GM12878 (cell line): ENCODE measurements at regions not wholly inside any gene's neighbourhood (a gene's known extent, or its start where the extent isn't known, plus 50 kb on each side); places are given as distances from the start of the nearest gene placed in this dataset.

Experiments used
- ATAC-seq: fragments of 200-7000 bp; cut with Tn5 transposase; 3 replicates; pipeline ENCODE4 v1.9.1; 2020; ENCODE audit warnings: mild to moderate bottlenecking, moderate library complexity
- BruUV-seq: library from RNA; stranded (reverse); fragments of 400-500 nt; replicated peaks from 2 replicates; lab custom pipeline; 2021; lab: Mats Ljungman, UMichigan
- CTCF ChIA-PET: fragments of 300-600 bp; sonication (Branson Sonifier 250); formaldehyde crosslinking; extraction: SDS; loops from one replicate; lab custom pipeline; 2021; ENCODE audit warnings: inconsistent platforms; lab: Yijun Ruan, JAX
- POLR2A ChIA-PET: fragments of 350-600 bp; formaldehyde crosslinking; extraction: SDS; loops from one replicate; lab custom pipeline; 2021; ENCODE audit warnings: inconsistent platforms; lab: Charles Lee
- RAD21 ChIA-PET: fragments of 300-600 bp; sonication (Branson Sonifier 250); formaldehyde crosslinking; loops from one replicate; lab custom pipeline; 2023; ENCODE audit warnings: antibody characterized with exemption; ENCODE audit not compliant: unreplicated experiment; lab: Charles Lee
- SMC1A ChIA-PET: fragments of 300-600 bp; sonication (Branson Sonifier 250); formaldehyde crosslinking; loops from one replicate; lab custom pipeline; 2023; ENCODE audit not compliant: unreplicated experiment, uncharacterized antibody; lab: Charles Lee
- DNase-seq: peaks from one replicate; pipeline ENCODE4 v3.0.0-alpha.2; 2011; ENCODE audit warnings: low read depth, low spot score
- FAIRE-seq: peaks from 3 replicates; lab custom pipeline; 2011; peaks lifted over from hg19 to GRCh38; lab: Jason Lieb, UNC
- H2AFZ ChIP-seq: 2 replicates; pipeline ENCODE4 v1.6.0; 2011; ENCODE audit warnings: low read depth, low read length, control low read depth; ENCODE audit not compliant: control insufficient read depth
- H3K27ac ChIP-seq: 2 replicates; pipeline ENCODE4 v1.5.1; 2011; ENCODE audit warnings: control low read depth; ENCODE audit not compliant: control insufficient read depth, insufficient read depth
- H3K27me3 ChIP-seq, 2 experiments: replicated peaks in 1 of 2; 2 replicates each; pipeline versions ENCODE4 v1.6.0 to v1.6.1; 2011; ENCODE audit warnings: low read length in 1 of 2; ENCODE audit not compliant: control insufficient read depth in 2 of 2, insufficient read depth in 2 of 2
- H3K36me3 ChIP-seq, 2 experiments: 2 replicates each; pipeline ENCODE4 v1.5.1; 2011; ENCODE audit warnings: low read length in 1 of 2; ENCODE audit not compliant: control insufficient read depth in 2 of 2, insufficient read depth in 2 of 2
- H3K4me1 ChIP-seq: 2 replicates; pipeline ENCODE4 v1.6.1; 2011; ENCODE audit warnings: mild to moderate bottlenecking, low read length, moderate library complexity, mixed read lengths; ENCODE audit not compliant: control insufficient read depth, insufficient read depth
- H3K4me2 ChIP-seq: 2 replicates; pipeline ENCODE4 v1.6.0; 2011; ENCODE audit warnings: control low read depth; ENCODE audit not compliant: control insufficient read depth, insufficient read depth
- H3K4me3 ChIP-seq: fragments of 200-600 bp; sonication (generic); 2 replicates; pipeline ENCODE4 v1.5.1; 2016
- H3K79me2 ChIP-seq: 2 replicates; pipeline ENCODE4 v1.6.0; 2011; ENCODE audit warnings: low read length; ENCODE audit not compliant: control insufficient read depth, insufficient read depth
- H3K9ac ChIP-seq: 2 replicates; pipeline ENCODE4 v1.8.0; 2011; ENCODE audit warnings: low read length, control low read depth, mixed read lengths; ENCODE audit not compliant: control insufficient read depth, insufficient read depth
- H3K9me3 ChIP-seq: replicated peaks from 3 replicates; pipeline ENCODE4 v1.5.1; 2011; ENCODE audit warnings: mild to moderate bottlenecking, low read length; ENCODE audit not compliant: control insufficient read depth, insufficient read depth
- H4K20me1 ChIP-seq: 2 replicates; pipeline ENCODE4 v1.6.0; 2011; ENCODE audit not compliant: control insufficient read depth, insufficient read depth
- CBX3 ChIP-seq: fragments of 200-600 bp; sonication (generic); IDR thresholded peaks from 2 replicates; pipeline ENCODE4 v1.6.1; 2016; ENCODE audit warnings: low read depth, borderline replicate concordance
- HDGF ChIP-seq: fragments of 450-650 bp; IDR thresholded peaks from 2 replicates; pipeline ENCODE4 v1.6.1; 2016; ENCODE audit warnings: antibody characterized with exemption
- MXI1 ChIP-seq: fragments of 150-350 bp; IDR thresholded peaks from 2 replicates; pipeline ENCODE4 v1.6.1; 2011; ENCODE audit warnings: low read depth, mild to moderate bottlenecking, inconsistent platforms, low read length, improper control_type of control experiment
- NR2C2 ChIP-seq: IDR thresholded peaks from 2 replicates; pipeline ENCODE4 v1.6.1; 2011; ENCODE audit warnings: borderline replicate concordance, low read depth; ENCODE audit not compliant: control insufficient read depth, insufficient read length
- RAD21 ChIP-seq: IDR thresholded peaks from 2 replicates; pipeline ENCODE4 v1.6.1; 2011; ENCODE audit warnings: mild to moderate bottlenecking, low read depth, low read length, moderate library complexity; ENCODE audit not compliant: insufficient read depth
- STAT3 ChIP-seq: IDR thresholded peaks from 2 replicates; pipeline ENCODE4 v1.6.1; 2011; ENCODE audit warnings: low read depth, low read length, improper control_type of control experiment
- TAF1 ChIP-seq: IDR thresholded peaks from 2 replicates; pipeline ENCODE4 v1.6.1; 2011; ENCODE audit warnings: mild to moderate bottlenecking, low read depth, low read length, borderline replicate concordance
- TCF12 ChIP-seq: IDR thresholded peaks from 2 replicates; pipeline ENCODE4 v1.6.1; 2011; ENCODE audit warnings: low read depth, mild to moderate bottlenecking, low read length
- TCF3 ChIP-seq: IDR thresholded peaks from 2 replicates; pipeline ENCODE4 v1.6.1; 2012; ENCODE audit warnings: low read depth, mild to moderate bottlenecking, low read length, borderline replicate concordance; ENCODE audit not compliant: insufficient read depth
- ZNF384 ChIP-seq: IDR thresholded peaks from 2 replicates; pipeline ENCODE4 v1.6.1; 2012; ENCODE audit warnings: low read depth, mild to moderate bottlenecking, low read length, improper control_type of control experiment, borderline replicate concordance
- ZSCAN29 ChIP-seq: fragments of 450-650 bp; IDR thresholded peaks from 2 replicates; pipeline ENCODE4 v1.6.1; 2017; ENCODE audit warnings: mild to moderate bottlenecking, moderate library complexity
- in situ Hi-C: fragments of 300-500 bp; cut with MboI; formaldehyde crosslinking; loops from 9 replicates; pipeline ENCODE4 v1.14.3; 2018; ENCODE audit warnings: mixed read lengths
- intact Hi-C: fragments of 100-400 bp; cut with micrococcal nuclease; formaldehyde crosslinking; loops from one replicate; pipeline ENCODE4 v1.14.2; 2022; ENCODE audit not compliant: unreplicated experiment
- TF ChIP-seq, protein P1 (sequence below): IDR thresholded peaks from 2 replicates; pipeline ENCODE4 v1.6.1; 2012; ENCODE audit warnings: low read depth, low read length, improper control_type of control experiment
- TF ChIP-seq, protein P2 (sequence below): IDR thresholded peaks from 2 replicates; pipeline ENCODE4 v1.6.1; 2011; ENCODE audit warnings: mild to moderate bottlenecking, low read depth, low read length, moderate library complexity; ENCODE audit not compliant: insufficient replicate concordance
- TF ChIP-seq, protein P3 (sequence below): IDR thresholded peaks from 2 replicates; pipeline ENCODE4 v1.6.1; 2012; ENCODE audit warnings: improper control_type of control experiment, low read depth, low read length; ENCODE audit not compliant: insufficient replicate concordance
- TF ChIP-seq, protein P4 (sequence below): fragments of 450-650 bp; IDR thresholded peaks from 2 replicates; pipeline ENCODE4 v1.6.1; 2017; ENCODE audit warnings: borderline replicate concordance

DNA sequence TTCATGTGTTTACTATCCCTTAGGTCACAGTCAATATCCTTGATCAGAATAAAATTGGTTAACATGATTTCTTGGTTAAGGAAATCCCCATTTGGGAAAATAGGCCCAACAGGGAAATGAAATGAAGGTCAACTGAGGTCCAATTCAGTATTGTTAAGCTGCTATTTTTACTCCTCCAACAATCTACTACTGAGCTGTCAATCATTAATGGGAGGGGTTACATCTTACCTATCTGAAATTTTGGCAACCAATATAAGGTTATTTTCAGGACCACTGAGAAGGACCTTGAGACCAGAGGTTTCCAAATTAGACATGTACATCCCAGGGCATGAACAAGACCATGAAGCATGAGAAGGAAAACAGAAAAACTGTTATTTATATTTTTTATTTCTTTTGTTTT lies 64.2 kb upstream of the ALG13 start:
- ChIA-PET POLR2A (no interaction called here), RAD21 (no interaction called here), SMC1A (no interaction called here), CTCF (interaction anchor here (1.2 kb wide), 1 partner anchor 12 kb away, joined by 3 read pairs; no protein-coding TSS in a partner anchor)
- FAIRE-seq (no peak), DNase-seq (no peak), ATAC-seq (no peak)
- H3K27me3 ChIP-seq = no peaks in the 10 kb centered on the region
- no peak overlapping the region for H3K4me3 ChIP-seq
- no peaks in the 10 kb centered on the region for H3K9me3 ChIP-seq
- H3K4me1 ChIP-seq = no peaks in the 10 kb centered on the region
- no peaks in the 10 kb centered on the region for H3K79me2 ChIP-seq
- no peak overlapping the region for H3K9ac ChIP-seq
- H3K4me2 ChIP-seq = no peak overlapping the region
- intact Hi-C loops = no loop called here
- BruUV-seq = no TSS peak
- H2AFZ ChIP-seq = no peak overlapping the region
- H3K36me3 ChIP-seq = no peaks in the 10 kb centered on the region
- in situ Hi-C loops = no loop called here
- H3K27ac ChIP-seq = no peak overlapping the region
- no peaks in the 10 kb centered on the region for H4K20me1 ChIP-seq
- TF ChIP-seq, protein P1, sequence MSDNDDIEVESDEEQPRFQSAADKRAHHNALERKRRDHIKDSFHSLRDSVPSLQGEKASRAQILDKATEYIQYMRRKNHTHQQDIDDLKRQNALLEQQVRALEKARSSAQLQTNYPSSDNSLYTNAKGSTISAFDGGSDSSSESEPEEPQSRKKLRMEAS = no peak
- TF ChIP-seq TCF3 (no peak), HDGF (no peak), STAT3 (no peak), TAF1 (no peak), TCF12 (no peak), ZSCAN29 (no peak), NR2C2 (no peak), CBX3 (no peak), MXI1 (no peak), ZNF384 (no peak), RAD21 (no peak)
- TF ChIP-seq, protein P2, sequence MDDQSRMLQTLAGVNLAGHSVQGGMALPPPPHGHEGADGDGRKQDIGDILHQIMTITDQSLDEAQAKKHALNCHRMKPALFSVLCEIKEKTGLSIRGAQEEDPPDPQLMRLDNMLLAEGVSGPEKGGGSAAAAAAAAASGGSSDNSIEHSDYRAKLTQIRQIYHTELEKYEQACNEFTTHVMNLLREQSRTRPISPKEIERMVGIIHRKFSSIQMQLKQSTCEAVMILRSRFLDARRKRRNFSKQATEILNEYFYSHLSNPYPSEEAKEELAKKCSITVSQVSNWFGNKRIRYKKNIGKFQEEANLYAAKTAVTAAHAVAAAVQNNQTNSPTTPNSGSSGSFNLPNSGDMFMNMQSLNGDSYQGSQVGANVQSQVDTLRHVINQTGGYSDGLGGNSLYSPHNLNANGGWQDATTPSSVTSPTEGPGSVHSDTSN = no peak
- TF ChIP-seq, protein P3, sequence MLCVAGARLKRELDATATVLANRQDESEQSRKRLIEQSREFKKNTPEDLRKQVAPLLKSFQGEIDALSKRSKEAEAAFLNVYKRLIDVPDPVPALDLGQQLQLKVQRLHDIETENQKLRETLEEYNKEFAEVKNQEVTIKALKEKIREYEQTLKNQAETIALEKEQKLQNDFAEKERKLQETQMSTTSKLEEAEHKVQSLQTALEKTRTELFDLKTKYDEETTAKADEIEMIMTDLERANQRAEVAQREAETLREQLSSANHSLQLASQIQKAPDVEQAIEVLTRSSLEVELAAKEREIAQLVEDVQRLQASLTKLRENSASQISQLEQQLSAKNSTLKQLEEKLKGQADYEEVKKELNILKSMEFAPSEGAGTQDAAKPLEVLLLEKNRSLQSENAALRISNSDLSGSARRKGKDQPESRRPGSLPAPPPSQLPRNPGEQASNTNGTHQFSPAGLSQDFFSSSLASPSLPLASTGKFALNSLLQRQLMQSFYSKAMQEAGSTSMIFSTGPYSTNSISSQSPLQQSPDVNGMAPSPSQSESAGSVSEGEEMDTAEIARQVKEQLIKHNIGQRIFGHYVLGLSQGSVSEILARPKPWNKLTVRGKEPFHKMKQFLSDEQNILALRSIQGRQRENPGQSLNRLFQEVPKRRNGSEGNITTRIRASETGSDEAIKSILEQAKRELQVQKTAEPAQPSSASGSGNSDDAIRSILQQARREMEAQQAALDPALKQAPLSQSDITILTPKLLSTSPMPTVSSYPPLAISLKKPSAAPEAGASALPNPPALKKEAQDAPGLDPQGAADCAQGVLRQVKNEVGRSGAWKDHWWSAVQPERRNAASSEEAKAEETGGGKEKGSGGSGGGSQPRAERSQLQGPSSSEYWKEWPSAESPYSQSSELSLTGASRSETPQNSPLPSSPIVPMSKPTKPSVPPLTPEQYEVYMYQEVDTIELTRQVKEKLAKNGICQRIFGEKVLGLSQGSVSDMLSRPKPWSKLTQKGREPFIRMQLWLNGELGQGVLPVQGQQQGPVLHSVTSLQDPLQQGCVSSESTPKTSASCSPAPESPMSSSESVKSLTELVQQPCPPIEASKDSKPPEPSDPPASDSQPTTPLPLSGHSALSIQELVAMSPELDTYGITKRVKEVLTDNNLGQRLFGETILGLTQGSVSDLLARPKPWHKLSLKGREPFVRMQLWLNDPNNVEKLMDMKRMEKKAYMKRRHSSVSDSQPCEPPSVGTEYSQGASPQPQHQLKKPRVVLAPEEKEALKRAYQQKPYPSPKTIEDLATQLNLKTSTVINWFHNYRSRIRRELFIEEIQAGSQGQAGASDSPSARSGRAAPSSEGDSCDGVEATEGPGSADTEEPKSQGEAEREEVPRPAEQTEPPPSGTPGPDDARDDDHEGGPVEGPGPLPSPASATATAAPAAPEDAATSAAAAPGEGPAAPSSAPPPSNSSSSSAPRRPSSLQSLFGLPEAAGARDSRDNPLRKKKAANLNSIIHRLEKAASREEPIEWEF = no peak
- TF ChIP-seq, protein P4, sequence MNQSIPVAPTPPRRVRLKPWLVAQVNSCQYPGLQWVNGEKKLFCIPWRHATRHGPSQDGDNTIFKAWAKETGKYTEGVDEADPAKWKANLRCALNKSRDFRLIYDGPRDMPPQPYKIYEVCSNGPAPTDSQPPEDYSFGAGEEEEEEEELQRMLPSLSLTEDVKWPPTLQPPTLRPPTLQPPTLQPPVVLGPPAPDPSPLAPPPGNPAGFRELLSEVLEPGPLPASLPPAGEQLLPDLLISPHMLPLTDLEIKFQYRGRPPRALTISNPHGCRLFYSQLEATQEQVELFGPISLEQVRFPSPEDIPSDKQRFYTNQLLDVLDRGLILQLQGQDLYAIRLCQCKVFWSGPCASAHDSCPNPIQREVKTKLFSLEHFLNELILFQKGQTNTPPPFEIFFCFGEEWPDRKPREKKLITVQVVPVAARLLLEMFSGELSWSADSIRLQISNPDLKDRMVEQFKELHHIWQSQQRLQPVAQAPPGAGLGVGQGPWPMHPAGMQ = no peak
